ENCODE measurements at regions not wholly inside any gene's neighbourhood (a gene's known extent, or its start where the extent isn't known, plus 50 kb on each side); places are given as distances from the start of the nearest gene placed in this dataset.

- H3K23ac ChIP-seq (ENCODE audit: low read length in 2 of 2) = no peak overlapping the region
- no peak overlapping the region for H2BK12ac ChIP-seq (ENCODE audit: low read length in 2 of 2)
These were observed 375.9 kb upstream of the NDST4 start for GRCh38 chr4:115489279-115489678.

GRCh38 chr4:115485402-115485801 lies 372.0 kb upstream of the NDST4 start:
- no CpG with 5 or more reads among the region's 2 CpGs for WGBS
- Histone ChIP-seq H2BK15ac (ENCODE audit: low read depth, poor library complexity, severe bottlenecking) (no peak overlapping the region), H3K79me1 (replicated peaks; ENCODE audit: low read length, poor library complexity, severe bottlenecking) (no peaks in the 10 kb centered on the region), H2BK12ac (ENCODE audit: low read length in 2 of 2) (no peak overlapping the region), H2BK120ac (ENCODE audit: low read depth, low read length) (no peak overlapping the region), H4K8ac (ENCODE audit: low read length) (no peak overlapping the region), H3K27me3 (ENCODE audit: control insufficient read depth in 1 of 2, insufficient read depth in 1 of 2, low read length in 2 of 2) (no peaks in the 10 kb centered on the region), H3K9ac (ENCODE audit: low read length) (no peak overlapping the region), H3K4ac (ENCODE audit: low read depth in 1 of 2, low read length in 2 of 2) (no peak overlapping the region), H3K4me2 (ENCODE audit: low read length, poor library complexity, severe bottlenecking) (no peak overlapping the region), H3K4me3 (ENCODE audit: insufficient read depth in 1 of 2, low read depth in 1 of 2, low read length in 2 of 2) (no peak overlapping the region), H3K14ac (ENCODE audit: low read length in 2 of 2) (no peak overlapping the region), H3K4me1 (ENCODE audit: control insufficient read depth, insufficient read depth, low read depth, low read length) (no peaks in the 10 kb centered on the region), H3K36me3 (ENCODE audit: control insufficient read depth in 1 of 2, insufficient read depth in 2 of 2, low read depth in 1 of 2, low read length in 2 of 2) (no peaks in the 10 kb centered on the region), H3K18ac (ENCODE audit: low read depth in 1 of 2, low read length in 2 of 2) (no peak overlapping the region), H2AK5ac (ENCODE audit: low read length, severe bottlenecking) (no peak overlapping the region), H3K9me3 (ENCODE audit: control insufficient read depth, low read length) (no peaks in the 10 kb centered on the region), H4K91ac (ENCODE audit: low read length) (no peak overlapping the region), H3K27ac (ENCODE audit: low read length, poor library complexity, severe bottlenecking) (no peak overlapping the region), H2BK5ac (ENCODE audit: low read depth, low read length, poor library complexity, severe bottlenecking) (no peak overlapping the region), H3K23ac (ENCODE audit: low read length in 2 of 2) (no peak overlapping the region), H2AFZ (ENCODE audit: low read depth, low read length) (no peak overlapping the region)
- DNase-seq = no peak

More at GRCh38 chr4:115489279-115489678, 375.9 kb upstream of the NDST4 start:
- H3K36me3 ChIP-seq (ENCODE audit: control insufficient read depth in 1 of 2, insufficient read depth in 2 of 2, low read depth in 1 of 2, low read length in 2 of 2) = no peaks in the 10 kb centered on the region
- no peak overlapping the region for H3K4me3 ChIP-seq (ENCODE audit: insufficient read depth in 1 of 2, low read depth in 1 of 2, low read length in 2 of 2)
- H3K9ac ChIP-seq (ENCODE audit: low read length) = no peak overlapping the region
- H3K27ac ChIP-seq (ENCODE audit: low read length, poor library complexity, severe bottlenecking) = no peak overlapping the region
- no peak overlapping the region for H2BK15ac ChIP-seq (ENCODE audit: low read depth, poor library complexity, severe bottlenecking)
- H2BK5ac ChIP-seq (ENCODE audit: low read depth, low read length, poor library complexity, severe bottlenecking) = no peak overlapping the region
- H3K4me2 ChIP-seq (ENCODE audit: low read length, poor library complexity, severe bottlenecking) = no peak overlapping the region
- no peak overlapping the region for H3K18ac ChIP-seq (ENCODE audit: low read depth in 1 of 2, low read length in 2 of 2)
- H3K9me3 ChIP-seq (ENCODE audit: control insufficient read depth, low read length) = no peaks in the 10 kb centered on the region
- H2AK5ac ChIP-seq (ENCODE audit: low read length, severe bottlenecking) = no peak overlapping the region
- H4K91ac ChIP-seq (ENCODE audit: low read length) = no peak overlapping the region
- no peak overlapping the region for H4K8ac ChIP-seq (ENCODE audit: low read length)
- no peaks in the 10 kb centered on the region for H3K27me3 ChIP-seq (ENCODE audit: control insufficient read depth in 1 of 2, insufficient read depth in 1 of 2, low read length in 2 of 2)
- DNase-seq = no peak
- H3K79me1 ChIP-seq (replicated peaks; ENCODE audit: low read length, poor library complexity, severe bottlenecking) = no peaks in the 10 kb centered on the region
- no peak overlapping the region for H2BK120ac ChIP-seq (ENCODE audit: low read depth, low read length)
- no peak overlapping the region for H3K4ac ChIP-seq (ENCODE audit: low read depth in 1 of 2, low read length in 2 of 2)
- no peak overlapping the region for H3K14ac ChIP-seq (ENCODE audit: low read length in 2 of 2)
- WGBS = 74% methylated on average over 2 of the region's 2 CpGs
- no peak overlapping the region for H2AFZ ChIP-seq (ENCODE audit: low read depth, low read length)
- no peaks in the 10 kb centered on the region for H3K4me1 ChIP-seq (ENCODE audit: control insufficient read depth, insufficient read depth, low read depth, low read length)

GRCh38 chr4:115484479-115484878 lies 371.1 kb upstream of the NDST4 start:
- no peaks in the 10 kb centered on the region for H3K9me3 ChIP-seq (ENCODE audit: control insufficient read depth, low read length)
- no peak overlapping the region for H3K4ac ChIP-seq (ENCODE audit: low read depth in 1 of 2, low read length in 2 of 2)
- H3K4me2 ChIP-seq (ENCODE audit: low read length, poor library complexity, severe bottlenecking) = no peak overlapping the region
- no peak overlapping the region for H2BK15ac ChIP-seq (ENCODE audit: low read depth, poor library complexity, severe bottlenecking)
- no peak overlapping the region for H3K4me3 ChIP-seq (ENCODE audit: insufficient read depth in 1 of 2, low read depth in 1 of 2, low read length in 2 of 2)
- no peak overlapping the region for H2BK12ac ChIP-seq (ENCODE audit: low read length in 2 of 2)
- no peak overlapping the region for H3K14ac ChIP-seq (ENCODE audit: low read length in 2 of 2)
- WGBS = 82% methylated on average over 3 of the region's 4 CpGs
- no peak overlapping the region for H3K18ac ChIP-seq (ENCODE audit: low read depth in 1 of 2, low read length in 2 of 2)
- H3K36me3 ChIP-seq (ENCODE audit: control insufficient read depth in 1 of 2, insufficient read depth in 2 of 2, low read depth in 1 of 2, low read length in 2 of 2) = no peaks in the 10 kb centered on the region
- no peaks in the 10 kb centered on the region for H3K79me1 ChIP-seq (replicated peaks; ENCODE audit: low read length, poor library complexity, severe bottlenecking)
- H4K91ac ChIP-seq (ENCODE audit: low read length) = no peak overlapping the region
- H3K27me3 ChIP-seq (ENCODE audit: control insufficient read depth in 1 of 2, insufficient read depth in 1 of 2, low read length in 2 of 2) = no peaks in the 10 kb centered on the region
- H2BK5ac ChIP-seq (ENCODE audit: low read depth, low read length, poor library complexity, severe bottlenecking) = no peak overlapping the region
- H4K8ac ChIP-seq (ENCODE audit: low read length) = no peak overlapping the region
- no peak overlapping the region for H3K9ac ChIP-seq (ENCODE audit: low read length)
- DNase-seq = no peak
- no peak overlapping the region for H2AK5ac ChIP-seq (ENCODE audit: low read length, severe bottlenecking)
- no peak overlapping the region for H3K23ac ChIP-seq (ENCODE audit: low read length in 2 of 2)
- no peak overlapping the region for H2AFZ ChIP-seq (ENCODE audit: low read depth, low read length)
- H3K4me1 ChIP-seq (ENCODE audit: control insufficient read depth, insufficient read depth, low read depth, low read length) = no peaks in the 10 kb centered on the region
- no peak overlapping the region for H3K27ac ChIP-seq (ENCODE audit: low read length, poor library complexity, severe bottlenecking)
- H2BK120ac ChIP-seq (ENCODE audit: low read depth, low read length) = no peak overlapping the region

- Histone ChIP-seq H3K18ac (ENCODE audit: low read depth in 1 of 2, low read length in 2 of 2) (no peak overlapping the region), H3K9me3 (ENCODE audit: control insufficient read depth, low read length) (no peaks in the 10 kb centered on the region), H2BK5ac (ENCODE audit: low read depth, low read length, poor library complexity, severe bottlenecking) (no peak overlapping the region)
These were observed 357.3 kb upstream of the NDST4 start for GRCh38 chr4:115470763-115471162.

More at GRCh38 chr4:115470763-115471162, 357.3 kb upstream of the NDST4 start:
- Histone ChIP-seq H3K4me1 (ENCODE audit: control insufficient read depth, insufficient read depth, low read depth, low read length) (no peaks in the 10 kb centered on the region), H2BK12ac (ENCODE audit: low read length in 2 of 2) (no peak overlapping the region), H4K8ac (ENCODE audit: low read length) (no peak overlapping the region), H2BK15ac (ENCODE audit: low read depth, poor library complexity, severe bottlenecking) (no peak overlapping the region), H3K4ac (ENCODE audit: low read depth in 1 of 2, low read length in 2 of 2) (no peak overlapping the region), H3K79me1 (replicated peaks; ENCODE audit: low read length, poor library complexity, severe bottlenecking) (no peaks in the 10 kb centered on the region), H3K14ac (ENCODE audit: low read length in 2 of 2) (no peak overlapping the region), H3K36me3 (ENCODE audit: control insufficient read depth in 1 of 2, insufficient read depth in 2 of 2, low read depth in 1 of 2, low read length in 2 of 2) (no peaks in the 10 kb centered on the region), H3K4me2 (ENCODE audit: low read length, poor library complexity, severe bottlenecking) (no peak overlapping the region), H3K27ac (ENCODE audit: low read length, poor library complexity, severe bottlenecking) (no peak overlapping the region), H3K9ac (ENCODE audit: low read length) (no peak overlapping the region), H3K23ac (ENCODE audit: low read length in 2 of 2) (no peak overlapping the region), H3K27me3 (ENCODE audit: control insufficient read depth in 1 of 2, insufficient read depth in 1 of 2, low read length in 2 of 2) (no peaks in the 10 kb centered on the region), H2AFZ (ENCODE audit: low read depth, low read length) (no peak overlapping the region), H2AK5ac (ENCODE audit: low read length, severe bottlenecking) (no peak overlapping the region), H3K4me3 (ENCODE audit: insufficient read depth in 1 of 2, low read depth in 1 of 2, low read length in 2 of 2) (no peak overlapping the region), H2BK120ac (ENCODE audit: low read depth, low read length) (no peak overlapping the region), H4K91ac (ENCODE audit: low read length) (no peak overlapping the region)
- WGBS = no CpG with 5 or more reads among the region's 1 CpG
- DNase-seq = no peak
